Superior temporal gyrus (tissue), 1 donor: ENCODE measurements at regions not wholly inside any gene's neighbourhood (a gene's known extent, or its start where the extent isn't known, plus 50 kb on each side); places are given as distances from the start of the nearest gene placed in this dataset.
"Not testable (repeated sequence)": the region's sequence is repeated elsewhere in the genome, so short reads cannot be mapped to it uniquely, and the experiment has no call there.

Source experiments
- DNase-seq: peaks from one replicate; pipeline ENCODE4 v3.0.0-alpha.2; 2016; ENCODE audit errors: extremely low spot score

DNA sequence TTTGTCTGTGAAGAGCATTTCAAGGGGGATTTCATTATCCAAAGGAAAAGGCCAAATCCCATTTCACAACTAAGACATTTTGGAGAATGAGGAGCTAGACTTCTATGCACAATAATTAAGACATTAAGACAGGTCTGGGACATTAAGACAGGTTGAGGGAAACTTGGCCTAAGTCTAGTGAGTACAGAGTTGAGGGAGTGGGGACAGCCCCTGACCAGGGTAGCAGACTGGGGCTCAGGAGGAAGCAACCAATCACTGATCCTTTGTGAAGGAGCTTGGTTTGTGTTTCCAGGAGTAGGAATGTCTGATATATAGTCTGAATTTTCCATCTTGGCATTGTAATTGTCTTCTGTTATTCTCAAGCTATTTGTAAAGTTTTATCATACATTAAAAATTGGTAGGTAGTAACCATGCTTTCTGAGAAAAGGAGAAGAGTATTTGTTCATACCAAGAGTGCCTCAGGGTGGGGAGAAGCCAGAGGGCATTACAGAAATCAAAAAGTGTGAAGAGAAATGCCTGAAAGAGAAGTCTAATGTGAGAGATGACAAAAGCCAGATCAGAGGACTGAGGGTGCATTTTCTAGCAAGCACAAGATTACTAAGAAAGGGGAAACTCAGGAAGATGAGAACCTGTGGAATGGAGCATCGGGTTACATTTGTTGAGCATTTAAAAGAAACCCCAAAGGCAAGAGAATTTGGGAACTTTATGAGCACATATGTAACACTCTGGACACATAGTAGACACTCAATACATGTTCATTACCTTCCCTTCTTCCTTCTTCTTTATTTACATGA, 189.3 kb upstream of the PIK3R1 start:
- no peak for DNase-seq

- no peak for DNase-seq
Measured at GRCh38 chr5:68024426-68024825, 191.1 kb upstream of the PIK3R1 start.

DNA sequence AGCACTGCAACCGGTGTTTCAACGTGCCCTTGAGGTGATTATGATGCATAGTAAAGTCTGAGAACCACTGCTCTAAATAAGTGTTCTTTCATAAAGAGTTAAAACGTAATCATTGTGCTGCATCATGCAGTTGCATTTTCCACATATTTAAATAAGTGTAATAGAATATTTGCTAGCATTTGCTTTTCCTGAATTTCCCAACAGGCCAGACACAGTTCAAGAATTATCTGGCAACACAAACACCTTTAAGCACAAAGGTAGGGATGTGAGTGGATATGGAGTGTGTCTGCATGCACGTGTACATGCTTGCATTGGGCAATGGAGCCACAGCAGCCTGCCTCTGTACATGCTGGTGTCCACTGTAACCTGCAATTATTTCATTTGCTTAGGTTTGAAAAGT, 193.6 kb upstream of the PIK3R1 start:
- no peak for DNase-seq

DNA sequence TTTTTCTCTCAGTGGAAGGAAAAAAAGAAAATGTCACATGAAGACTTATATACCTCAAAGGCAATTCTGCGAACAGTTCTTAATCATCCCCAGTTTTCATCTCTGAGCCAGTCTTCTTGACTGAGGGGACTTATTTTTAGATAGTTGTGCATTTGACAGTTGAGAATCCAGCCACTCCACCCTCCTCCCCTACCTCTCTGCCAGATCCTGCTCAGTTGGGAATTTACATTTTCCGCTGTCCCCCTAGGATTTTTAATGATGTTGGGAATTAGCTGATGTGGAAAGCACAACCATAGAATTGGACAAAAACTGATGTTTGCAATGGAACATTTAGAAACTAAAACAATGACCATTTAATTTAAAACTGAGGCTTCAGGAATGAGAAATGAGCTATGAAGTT, 194.3 kb upstream of the PIK3R1 start:
- DNase-seq, result no peak

- not testable (repeated sequence) for DNase-seq
Measured at GRCh38 chr5:68020461-68020969, 195.0 kb upstream of the PIK3R1 start.

DNA sequence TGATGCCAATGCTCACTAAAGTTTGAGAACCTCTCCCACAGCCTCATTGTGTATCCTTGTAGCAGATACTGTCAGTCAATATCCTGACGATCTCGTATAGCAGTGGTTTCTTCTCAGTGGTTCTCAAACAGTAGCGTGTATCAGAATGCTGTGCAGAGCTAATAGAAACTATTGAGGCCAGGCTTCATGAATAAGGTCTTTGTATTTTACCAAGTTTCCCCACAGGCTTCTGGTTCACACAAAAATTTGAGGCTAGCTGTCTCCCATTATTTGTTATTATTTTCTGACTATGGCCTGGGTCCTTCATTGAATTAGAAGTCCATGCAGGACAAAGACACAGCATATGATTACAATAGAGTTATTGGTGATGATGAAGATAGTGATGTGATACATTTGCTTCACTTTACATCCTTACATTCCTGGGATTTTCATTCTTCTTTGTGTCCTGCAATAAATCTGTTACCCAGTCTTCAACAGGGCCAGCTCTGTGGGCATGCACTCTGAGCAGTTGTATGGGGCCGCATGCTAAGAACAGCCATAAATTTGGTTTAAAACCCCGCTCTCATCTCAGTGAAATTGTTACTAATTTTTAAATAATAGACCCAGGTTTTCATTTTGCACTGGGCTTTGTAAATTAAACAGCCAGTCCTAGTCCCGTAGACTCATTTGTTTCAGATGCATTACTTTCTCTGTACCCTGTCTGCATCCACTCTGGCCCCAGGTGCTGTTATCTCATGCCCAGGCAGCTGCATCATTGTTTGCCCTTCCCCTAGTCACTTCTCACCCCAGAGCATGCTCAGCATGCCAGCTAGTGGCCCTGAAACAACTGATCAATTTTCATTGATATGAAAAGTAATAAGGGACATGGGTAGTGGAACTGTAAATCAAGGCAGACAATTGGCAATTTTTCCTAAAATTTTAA, 199.9 kb upstream of the PIK3R1 start:
- peak; percentile 80 for DNase-seq

DNA sequence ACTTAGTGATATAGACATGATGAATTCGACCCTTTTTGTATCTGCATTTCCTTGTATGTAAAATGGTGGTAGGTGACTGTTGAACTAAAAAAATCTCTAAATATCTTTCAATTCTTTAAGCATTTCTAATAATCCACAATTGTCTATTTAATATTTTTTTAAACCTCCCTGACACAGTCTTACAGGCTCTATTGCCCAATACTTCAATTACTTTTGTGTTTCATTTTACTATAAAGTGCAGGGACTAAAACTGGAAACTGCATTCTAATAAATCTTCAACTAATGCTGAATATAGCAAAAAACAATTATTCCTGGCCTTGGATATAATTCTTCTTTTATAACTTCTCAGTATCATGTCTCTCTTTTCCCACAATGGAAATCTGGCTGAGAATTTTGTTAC, 202.7 kb upstream of the PIK3R1 start:
- DNase-seq, result no peak

DNA sequence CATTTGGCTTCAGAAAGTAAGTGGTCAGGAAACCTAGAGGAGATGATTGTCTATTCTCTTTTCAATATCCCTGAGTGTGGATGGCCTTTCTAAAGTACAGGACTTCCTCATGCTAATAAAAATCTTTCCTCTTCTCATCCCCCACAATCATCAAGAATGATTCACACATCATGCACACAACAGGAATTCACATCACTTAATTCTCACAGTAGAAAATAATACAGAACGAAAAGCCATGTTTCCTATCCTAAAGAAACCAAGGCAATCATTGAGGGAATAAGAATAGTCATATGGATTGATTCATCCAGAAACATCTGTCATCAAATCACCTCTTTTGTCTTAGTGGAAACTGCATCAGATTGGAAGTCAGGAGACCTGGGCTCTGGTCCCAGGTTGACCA, 203.1 kb upstream of the PIK3R1 start:
- DNase-seq, result no peak

GRCh38 chr5:68011801-68012200, 203.8 kb upstream of the PIK3R1 start:
- no peak for DNase-seq

DNA sequence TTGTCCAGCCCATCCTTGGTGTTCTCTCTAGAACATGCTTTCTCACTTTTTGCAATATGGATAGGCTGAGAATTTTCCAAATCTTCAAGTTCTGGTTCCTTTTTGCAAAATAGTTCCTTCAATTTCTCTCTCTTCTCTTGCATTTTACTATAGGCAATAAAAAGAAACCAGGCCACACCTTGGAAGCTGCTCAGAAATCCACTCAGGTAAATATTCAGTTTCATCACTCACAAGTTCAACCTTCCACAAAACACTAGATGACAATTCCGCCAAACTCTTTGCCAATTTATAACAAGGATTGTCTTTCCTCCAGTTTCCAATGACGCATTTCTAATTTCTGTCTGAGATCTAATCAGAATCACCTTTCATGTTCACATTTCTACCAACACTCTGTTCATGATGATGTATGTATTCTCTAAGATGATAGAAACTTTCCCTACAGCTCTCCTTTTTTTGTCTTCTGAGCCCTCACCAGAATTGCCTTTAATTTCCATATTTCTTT, 204.2 kb upstream of the PIK3R1 start:
- no peak for DNase-seq

DNA sequence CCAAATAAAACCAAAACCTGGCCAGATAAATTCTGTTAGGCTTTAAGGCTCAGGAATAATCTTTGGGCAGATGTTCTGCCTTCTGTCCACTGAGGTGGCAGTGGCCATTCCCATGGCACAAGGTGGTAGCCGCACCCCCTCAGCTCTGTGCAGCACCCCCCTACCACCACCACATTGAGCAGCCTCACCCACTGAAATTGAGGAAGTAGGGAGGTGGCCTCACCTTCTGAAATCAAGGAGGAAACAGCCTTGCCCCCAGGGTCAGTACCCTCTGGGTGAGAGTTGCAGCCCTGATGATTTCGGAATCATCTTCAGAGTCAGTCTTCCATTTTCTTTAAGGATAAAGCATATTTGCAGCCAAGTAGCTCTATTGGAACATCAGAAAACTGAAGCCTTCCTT, 204.8 kb upstream of the PIK3R1 start:
- no peak for DNase-seq

DNA sequence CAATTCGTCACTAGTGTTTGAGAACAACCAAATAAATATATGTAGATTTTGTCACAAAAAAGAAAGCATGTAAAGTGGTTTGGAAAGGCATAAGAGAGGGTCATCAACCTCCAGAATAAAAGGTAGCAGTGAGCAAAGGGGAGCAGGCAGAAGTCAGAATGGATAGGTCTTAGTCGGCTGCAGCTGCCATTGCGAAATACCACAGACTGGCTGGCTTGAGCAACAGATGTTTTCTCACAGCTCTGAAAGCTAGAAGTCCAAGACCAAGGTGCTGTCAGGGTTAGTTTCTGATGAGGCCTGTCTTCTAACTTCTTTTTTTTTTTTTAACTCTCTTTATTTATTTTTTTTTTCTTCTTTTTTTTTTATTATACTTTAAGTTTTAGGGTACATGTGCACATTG, 208.1 kb upstream of the PIK3R1 start:
- DNase-seq, result no peak

- no peak for DNase-seq
Measured at GRCh38 chr5:68002836-68003235, 212.7 kb upstream of the PIK3R1 start.

DNA sequence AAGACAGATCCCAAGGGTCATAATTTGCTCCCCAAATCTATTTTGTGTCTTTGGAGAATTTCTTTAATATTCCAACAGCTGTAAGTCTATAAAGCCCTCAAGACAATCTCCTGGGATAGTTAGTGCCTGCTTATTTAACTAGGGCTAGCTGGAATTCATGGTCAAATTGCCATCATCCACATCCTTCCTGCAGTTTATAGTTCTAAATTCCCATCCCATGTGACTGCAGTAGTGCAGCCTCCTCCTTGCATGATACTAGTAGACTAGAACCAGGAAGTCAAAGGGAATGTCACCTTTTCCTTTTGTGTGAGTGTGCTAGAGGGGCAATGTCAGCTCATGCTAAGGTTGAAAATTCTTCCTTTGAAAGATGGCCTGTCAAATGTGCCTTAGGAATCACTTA, 214.8 kb upstream of the PIK3R1 start:
- DNase-seq, result no peak

DNA sequence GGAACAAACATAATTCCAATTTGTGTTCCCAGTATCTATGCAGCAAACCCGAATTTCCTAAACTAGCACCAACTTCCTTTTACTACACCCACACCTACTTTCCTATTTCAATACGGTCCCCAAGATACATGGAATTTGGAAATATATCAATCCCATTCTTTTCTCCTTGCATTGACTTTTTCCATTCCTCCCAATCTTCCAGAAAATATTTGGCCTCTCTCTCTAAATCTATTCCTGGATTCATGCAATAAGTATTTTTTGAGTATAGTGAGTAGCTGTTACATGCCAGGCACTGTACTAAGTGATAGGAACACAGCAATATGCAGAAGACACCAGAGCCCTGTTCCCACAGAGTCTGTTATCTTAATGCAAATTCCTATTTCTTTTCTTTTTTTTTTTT, 216.2 kb upstream of the PIK3R1 start:
- no peak for DNase-seq

DNA sequence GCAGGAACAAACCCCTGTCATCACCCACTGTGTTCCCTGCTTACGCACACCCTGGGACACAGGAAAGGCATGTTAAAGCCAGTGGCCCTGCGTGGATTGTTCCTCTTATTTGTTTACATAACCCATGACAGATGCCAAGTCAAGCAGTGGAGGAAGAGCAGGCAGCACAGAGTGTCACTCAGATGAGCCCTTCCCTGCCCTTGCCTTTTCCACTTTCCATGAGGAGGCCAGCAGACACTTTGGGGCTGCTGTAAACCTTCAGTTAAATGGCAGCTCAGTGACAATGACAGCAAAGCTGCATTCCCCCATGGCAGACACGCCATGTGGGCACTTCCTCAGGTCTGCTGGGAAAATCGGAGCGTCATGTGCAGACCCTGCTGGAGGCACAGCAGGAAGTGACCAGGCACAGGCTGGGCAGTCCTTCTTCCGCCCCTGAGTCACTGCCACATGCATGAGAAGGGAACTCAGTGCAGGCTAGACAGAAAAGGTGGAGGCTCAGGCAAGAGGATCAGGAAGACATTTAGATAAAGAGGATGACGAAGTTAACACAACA, 216.8 kb upstream of the PIK3R1 start:
- no peak for DNase-seq

- DNase-seq, result no peak
Measured at GRCh38 chr5:67997892-67998457, 217.6 kb upstream of the PIK3R1 start.

- DNase-seq, result no peak
Measured at GRCh38 chr5:67997148-67997547, 218.4 kb upstream of the PIK3R1 start.

DNA sequence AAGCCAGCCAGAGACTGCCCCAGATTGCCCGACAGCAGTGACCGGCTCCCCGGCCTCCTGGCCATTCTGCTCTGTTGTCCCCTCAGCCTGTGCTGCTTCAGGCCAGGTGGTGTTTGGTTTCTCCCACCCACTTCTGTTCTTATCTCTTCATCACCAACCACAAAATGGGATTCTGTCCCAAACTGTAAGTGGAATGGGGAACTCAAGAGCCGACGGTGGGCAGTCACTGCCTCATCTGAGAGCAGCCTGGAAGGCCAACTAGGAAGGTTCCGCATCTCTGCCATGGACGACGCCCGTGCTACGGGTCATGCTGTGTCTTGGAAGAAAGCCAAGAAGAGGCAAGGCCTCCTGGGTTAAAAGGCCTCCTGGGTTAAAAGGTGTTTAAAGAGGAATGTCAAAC, 219.0 kb upstream of the PIK3R1 start:
- DNase-seq, result no peak

DNA sequence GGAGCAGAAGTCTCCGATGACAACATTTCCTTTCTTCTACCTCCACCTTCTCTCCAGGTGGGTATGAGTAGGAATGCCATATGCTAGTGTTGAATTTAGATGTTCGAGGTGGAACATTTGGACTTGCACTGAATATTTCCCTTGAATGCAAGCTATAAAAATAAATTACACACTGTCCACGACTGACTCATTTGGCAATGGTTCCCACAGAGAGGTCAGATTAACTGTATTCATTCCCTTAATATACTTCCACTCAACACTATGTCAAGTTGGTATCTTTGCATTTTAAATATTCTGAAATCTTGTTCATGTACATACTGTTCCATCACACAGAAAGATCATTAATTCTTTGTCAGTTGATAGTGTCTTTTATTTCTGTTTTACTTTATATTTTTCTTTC, 222.6 kb upstream of the PIK3R1 start:
- no peak for DNase-seq

DNA sequence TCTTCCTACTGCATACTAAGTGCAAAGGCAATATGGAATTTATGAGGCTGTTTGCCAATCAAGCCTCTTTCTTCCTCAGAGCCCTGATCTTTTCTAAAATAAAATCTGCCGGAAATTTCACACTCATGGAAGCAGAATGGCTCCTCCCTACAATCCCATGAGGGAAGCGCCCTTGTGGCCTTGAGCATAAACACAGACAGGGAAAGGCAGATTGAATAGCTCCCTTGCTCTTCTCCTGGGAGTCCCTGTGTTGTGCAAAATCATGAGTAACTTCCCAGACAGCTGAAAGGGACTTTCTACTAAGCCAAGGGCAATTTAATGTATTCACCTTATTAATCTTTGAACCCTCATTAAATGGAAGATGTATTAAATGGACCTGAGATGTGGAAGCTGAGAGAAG, 226.1 kb upstream of the PIK3R1 start:
- no peak for DNase-seq

DNA sequence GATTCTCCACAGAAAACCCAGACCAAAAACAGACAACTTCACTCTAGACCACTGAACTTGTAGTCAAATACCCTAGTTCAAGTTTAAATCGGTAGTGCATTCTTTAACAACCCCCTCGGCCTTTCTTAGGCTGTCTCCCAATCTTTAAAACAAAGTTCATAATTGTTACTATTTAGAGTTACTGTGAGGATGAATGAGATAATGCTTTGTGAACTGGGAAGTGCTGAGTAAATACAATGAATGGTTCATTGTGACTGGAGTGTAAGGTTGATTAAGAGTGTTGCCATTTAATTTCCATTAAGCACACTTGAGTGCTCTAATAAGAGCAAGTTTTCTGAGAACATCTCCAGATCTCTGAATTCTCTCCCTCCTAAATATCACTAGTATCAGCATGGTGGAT, 228.8 kb upstream of the PIK3R1 start:
- DNase-seq, result peak; percentile 42
